MV-4-11 (cell line): ENCODE measurements at regions not wholly inside any gene's neighbourhood (a gene's known extent, or its start where the extent isn't known, plus 50 kb on each side); places are given as distances from the start of the nearest gene placed in this dataset.

Experiments used
- DNase-seq: peaks from one replicate; lab custom pipeline; 2025; lab: John Stamatoyannopoulos, UW

DNA sequence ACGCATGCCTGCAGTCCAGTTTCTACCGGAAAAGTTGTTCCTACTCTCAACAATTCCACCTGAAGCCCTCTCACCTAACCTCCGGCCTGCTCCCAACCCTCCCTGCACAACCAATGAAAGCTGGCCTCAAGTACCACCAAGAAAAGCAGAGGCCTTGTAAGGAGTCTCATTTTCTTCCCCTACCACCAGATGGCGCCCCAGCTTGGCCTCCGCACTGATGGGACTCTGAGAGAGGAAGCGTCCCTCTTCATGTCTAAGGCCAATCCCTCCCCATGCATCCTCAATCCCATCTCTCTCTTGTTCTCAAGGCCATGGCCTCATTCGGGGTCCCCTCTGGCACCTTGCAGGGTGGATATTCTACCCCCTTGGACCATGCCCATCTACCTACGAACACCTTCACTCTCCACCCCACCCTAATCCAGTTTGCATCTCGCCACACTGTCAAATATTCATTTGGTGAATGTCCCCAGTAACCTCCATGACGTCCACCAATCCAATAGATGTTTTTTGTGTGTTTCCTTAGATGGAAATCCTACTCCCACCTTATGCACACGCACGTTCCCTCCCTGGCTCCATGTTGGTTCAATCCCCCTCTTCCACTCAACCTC, 412.8 kb downstream of the ZNF536 start:
- peak; percentile 75 for DNase-seq

DNA sequence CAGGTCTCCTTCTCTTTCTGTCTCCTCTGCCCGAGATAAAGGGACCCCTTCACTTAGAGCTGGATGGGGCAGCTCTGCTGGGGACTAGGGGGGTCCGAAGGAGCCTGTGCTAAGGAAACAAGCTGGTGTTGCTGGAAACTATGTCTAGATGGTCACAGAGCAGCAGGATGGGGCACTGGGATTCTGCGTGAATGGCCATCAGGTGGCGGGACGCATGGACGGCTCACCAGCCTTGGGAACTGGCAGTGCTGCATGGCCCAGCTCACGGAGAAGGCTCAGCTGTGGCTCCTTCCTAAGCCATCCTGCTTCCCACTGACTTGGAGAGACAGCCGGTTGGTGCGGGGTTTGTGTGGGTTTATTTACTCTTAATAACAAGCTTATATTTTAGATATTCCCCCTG, 411.8 kb downstream of the ZNF536 start:
- DNase-seq = no peak

DNA sequence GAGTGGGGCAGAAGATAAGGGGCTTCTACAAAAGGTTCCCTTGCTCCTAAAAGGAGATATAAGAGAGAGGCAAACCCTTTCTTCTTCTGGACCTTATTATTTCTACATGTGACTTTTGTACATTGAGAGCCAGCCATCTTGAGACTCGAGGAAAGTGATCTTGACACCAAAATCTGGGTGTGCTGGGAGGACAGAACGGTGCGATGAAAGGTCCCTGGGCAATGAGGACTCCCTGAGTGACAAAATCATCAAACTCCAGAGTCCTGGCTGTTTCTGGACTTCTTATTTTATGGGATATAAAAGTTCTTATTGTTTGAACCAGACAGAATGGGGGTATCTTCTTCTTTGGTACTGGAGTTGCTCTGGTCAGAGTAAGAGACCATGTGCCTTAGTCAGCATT, 411.0 kb downstream of the ZNF536 start:
- DNase-seq = no peak

DNA sequence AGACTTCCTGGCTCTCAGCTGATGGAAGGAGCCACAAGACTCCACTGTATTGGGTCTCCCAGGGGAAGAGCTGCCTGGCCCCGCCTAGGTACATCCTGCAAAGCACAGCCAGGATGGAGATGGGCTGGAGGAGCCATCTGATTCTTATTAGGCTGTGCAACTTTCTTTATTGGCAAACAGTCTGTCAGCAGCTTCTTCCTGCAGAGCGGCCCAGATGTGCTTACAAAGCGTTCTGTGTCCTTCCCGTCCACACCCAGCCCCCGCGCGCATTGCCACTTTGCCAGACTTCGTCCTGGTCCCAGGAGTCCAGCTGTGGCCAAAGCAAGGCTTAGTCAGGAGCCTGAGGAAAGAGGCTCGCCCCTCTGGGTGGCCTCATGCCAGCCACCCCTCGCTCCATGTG, 409.3 kb downstream of the ZNF536 start:
- no peak for DNase-seq

DNA sequence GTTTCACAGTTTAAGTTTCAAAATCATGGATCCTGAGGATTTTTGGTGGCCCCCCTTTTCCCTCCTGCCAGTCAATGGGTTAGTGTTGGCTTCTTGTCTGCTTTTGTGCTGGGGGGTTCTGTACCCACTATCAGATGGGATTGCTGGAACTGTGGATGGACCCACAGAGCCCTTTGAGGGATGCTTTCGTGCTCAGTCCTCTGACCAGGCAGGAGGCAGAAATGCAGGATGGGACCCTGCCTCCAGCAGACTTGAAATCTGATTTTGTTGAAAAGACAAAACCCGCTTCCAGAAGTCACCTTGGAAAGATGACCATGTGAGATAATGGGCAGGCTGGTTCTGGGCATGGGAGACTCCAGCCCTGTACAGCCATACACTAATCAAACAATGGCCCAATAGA, 408.9 kb downstream of the ZNF536 start:
- DNase-seq = no peak

DNA sequence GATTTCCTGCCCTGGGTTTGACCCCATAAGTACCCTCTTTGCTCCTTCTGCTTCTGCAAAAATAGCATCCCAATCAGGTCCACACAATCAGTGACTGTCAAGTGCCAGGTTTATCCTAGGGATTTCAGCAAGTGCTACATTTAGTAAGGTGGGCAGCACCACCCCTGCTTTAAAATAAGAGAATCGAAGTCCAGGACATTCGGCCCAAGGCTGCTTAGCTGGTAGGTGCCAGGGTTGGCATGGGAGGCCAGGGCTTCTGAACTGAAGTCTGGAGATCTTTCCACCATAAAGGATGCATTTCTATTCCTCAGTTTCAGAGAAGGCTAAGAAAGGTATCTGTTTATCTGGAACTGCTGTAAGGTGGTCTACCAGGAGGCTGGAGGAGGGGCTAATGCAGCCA, 408.3 kb downstream of the ZNF536 start:
- DNase-seq = no peak

DNA sequence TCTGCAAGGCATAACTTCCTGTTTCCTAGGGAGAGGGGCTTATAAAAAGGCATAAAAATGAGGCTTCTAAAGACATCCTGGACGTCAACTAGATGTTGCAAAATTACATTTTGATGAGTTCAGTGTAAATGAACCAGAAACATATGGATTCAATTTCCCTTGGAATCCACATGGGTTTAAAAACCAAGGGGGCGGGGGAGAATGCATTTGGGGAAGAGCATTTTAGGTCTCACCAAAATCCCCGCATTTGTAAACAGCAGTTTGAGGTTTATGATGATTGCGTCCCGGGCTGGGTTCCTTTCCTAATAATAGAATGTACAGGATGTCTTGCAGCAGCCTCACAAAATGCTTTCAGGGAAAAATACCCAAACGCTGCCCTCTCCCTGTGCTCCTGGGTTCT, 407.8 kb downstream of the ZNF536 start:
- DNase-seq = no peak

DNA sequence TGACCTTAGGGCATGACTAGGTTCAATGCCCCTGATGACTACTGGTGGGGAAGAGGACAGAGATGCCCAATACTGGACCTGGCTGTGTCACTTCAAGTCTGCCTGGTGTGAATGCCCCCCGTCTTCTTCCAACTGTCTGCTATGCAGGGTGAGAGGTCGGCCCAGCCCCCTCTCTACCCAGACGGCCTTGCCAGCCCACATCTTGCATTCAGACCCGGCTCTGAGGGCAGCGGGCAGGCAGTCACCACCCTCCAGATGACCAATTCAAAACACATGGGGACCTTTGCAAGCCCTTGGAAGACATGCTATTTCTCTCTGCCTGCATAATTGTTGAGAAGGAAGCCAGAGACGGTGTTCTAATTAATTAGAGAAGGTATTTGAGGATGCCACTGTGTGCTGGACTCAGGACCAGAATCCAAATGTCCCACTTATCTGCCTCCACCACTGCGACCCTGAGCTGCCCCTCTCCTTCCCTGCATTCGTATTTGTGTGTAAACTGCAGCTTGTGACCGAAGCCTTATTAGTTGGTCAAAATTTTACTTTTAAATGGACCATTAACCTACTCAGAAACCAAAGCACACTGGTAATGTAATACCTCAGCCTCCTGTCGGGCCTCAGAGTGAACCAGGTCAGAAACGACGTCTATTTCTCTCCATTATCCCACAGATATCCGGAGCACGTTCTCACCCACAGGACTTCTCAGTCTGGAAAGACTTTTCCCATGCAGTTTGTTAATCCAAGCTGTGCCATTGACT, 407.0 kb downstream of the ZNF536 start:
- no peak for DNase-seq

DNA sequence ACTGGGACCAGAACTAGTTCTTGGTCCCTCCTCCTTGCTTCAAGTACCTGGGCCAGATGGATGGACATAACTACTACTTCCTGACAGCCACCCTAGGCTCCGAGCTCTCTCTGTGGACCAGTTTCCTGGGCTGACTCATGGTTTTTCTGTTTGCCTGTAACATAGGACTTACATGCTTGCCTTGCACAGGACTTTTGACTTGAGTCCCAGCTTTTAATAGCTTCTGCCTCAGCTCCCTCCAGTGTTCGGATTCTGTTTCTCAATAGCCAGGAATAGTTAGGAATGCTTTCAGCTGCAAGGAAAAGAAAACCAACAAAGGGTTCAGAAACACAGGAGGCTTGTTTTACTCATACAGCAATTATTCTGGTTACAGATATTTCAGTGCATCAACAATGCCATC, 405.9 kb downstream of the ZNF536 start:
- DNase-seq = no peak

DNA sequence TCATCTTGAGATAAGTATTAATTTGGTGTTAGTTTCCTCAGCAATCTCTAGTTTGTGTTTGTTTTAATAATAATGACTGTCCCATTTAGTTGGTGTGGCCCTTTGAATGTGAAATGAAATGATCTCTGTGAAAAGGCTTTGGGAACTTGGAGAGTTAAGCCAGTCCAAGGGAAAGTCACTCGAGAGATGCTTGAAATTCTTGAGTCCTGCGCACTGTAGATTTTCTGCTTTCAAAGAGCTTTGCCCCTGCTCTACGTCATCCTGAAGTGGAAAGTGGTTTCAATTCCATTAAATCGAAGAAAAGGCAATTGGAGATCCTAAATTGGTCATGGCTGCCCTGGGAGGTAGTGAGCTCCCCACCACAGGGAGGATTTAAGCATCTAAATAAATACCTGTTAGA, 403.8 kb downstream of the ZNF536 start:
- no peak for DNase-seq

DNA sequence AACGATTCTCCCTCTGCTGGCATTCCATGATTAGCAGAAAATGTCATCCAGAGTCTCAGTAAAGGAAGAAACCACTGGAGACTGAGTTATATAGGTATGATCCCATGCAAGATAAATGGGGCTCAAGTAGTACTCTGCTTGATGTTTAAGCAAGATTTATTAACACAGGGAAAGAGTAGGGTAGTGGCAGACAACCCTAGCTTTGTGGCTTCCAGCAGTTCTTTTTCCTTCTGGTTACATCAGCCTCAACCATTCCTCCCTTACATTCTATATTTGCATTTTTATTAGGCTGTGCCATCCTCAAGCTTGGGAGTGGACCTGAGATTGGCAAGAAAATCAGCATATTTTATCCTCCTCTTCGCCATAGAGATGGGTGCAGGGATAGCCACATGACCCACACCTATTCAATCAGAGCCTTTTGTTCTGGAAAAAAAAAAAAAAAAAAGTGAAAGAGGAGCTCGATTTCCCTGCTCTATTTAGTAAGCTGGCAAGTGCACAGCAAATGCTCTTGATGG, 402.1 kb downstream of the ZNF536 start:
- no peak for DNase-seq

DNA sequence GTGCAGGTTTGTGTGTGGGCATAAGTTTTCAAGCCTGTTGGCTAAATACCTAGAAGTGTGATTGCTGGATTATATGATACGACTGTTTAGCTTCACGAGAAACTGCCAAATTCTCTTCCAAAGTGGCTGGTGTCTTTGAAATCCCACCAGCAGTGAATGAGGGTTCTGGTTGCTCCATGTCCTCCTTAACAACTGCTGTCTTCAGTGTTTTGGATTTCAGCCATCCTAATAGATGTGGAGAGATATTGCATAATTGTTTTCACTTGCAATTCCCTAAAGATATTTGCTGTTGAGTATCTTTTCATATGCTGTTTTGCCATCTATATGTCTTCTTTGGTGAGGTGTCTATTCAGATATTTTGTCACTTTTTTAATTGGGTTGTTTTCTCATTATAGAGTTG, 390.5 kb downstream of the ZNF536 start:
- no peak for DNase-seq

DNA sequence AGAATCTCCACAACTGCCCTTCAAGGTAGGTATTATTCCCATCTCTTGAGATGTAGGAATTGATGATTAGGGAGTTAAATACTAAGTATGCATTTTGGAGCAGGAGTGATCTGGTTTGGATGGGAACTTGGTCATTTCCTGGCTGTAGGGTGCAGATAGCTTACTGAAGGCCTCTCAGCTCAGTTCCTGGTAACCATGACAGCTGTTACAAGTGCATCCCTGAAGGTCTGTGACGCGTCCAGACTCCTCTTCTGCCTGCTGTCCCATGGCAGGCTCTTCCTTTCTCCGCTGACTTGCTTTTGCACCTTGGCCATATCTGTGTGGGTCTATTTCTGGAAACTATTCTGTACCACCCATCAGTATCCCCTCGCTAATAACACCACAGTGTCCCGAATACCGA, 387.8 kb downstream of the ZNF536 start:
- no peak for DNase-seq

DNA sequence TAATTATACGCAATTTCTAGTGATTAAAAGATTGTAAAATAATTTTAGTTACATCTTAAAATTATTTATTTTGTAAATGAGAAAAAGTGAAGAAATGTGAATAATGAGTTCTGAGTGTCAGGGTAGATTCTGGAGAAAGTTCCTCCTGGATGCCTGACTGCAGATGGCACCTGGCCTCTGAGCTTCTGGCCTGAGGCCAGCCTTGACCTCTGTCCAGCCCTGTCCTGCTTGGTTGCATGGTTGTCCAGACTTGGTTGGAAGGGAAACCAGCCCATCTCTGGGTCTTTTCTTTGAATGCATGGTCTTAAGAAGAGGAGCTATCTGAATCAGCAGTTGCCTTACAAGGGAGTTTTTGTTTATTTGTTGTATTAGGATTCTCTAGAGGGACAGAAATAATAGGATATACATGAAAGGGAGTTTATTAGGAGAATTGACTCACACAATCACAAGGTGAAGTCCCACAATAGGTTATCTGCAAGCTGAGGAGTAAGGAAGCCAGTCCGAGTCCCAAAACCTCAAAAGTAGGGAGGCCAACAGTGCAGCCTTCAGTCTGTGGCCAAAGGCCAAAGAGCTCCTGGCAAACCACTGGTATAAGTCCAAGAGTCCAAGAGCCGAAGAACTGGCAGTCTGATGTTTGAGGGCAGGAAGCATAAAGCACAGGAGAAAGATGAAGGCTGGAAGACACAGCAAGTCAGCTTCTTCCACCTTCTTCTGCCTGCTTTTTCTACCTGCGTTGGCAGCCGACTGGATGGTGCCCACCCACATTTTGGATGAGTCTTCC, 385.8 kb downstream of the ZNF536 start:
- DNase-seq = no peak

DNA sequence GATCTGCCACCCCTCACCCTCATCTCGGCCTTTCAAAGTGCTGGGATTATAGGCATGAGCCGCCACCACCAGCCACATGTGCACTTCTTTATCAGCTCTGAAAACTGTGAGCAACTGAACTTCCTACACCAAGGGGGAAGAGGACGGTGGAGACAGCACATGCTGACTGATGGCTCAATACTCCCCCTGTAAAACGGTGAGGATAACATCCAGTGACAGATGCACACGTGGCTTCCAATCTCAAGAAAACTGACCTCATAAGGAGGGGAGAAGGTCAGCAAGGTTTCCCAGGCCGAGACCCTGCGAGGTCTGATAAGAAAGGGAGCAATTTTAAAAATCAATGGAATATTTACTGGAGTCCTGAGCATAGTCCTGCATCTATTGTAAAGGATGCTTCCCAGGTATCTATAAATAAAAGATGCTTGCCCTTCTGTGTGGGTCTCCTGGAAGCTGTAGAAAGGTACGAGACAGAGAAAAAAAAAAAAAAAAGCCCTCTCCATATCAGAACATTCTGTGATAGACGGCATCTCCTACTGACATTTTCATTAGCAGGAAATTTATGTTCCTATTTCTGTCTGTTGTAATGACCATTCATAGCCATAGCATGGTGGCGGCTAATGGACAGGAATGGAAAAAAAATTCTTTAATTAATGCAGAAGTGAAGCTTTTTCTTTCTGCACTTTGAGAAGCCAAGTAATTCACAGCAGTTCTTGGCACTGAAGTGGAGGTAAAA, 385.1 kb downstream of the ZNF536 start:
- DNase-seq = no peak

DNA sequence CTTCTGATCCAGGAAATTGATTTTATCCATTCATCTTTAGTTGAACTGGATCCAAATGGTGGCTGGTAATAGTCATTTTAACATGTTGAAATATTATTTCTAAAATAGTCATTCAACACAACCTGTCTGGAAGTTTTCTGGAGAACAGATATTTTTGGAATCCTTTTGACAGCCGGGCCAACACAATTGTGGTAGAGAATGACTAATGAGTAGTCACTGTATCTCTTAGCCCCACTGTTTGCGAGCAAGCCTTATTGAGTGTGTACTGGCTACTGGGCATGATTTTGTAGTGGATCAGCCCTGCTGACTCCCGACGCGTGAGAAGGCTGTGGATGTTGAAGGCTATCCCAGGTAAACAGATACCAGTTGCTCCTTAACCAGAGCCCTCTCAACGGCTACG, 383.4 kb downstream of the ZNF536 start:
- no peak for DNase-seq

DNA sequence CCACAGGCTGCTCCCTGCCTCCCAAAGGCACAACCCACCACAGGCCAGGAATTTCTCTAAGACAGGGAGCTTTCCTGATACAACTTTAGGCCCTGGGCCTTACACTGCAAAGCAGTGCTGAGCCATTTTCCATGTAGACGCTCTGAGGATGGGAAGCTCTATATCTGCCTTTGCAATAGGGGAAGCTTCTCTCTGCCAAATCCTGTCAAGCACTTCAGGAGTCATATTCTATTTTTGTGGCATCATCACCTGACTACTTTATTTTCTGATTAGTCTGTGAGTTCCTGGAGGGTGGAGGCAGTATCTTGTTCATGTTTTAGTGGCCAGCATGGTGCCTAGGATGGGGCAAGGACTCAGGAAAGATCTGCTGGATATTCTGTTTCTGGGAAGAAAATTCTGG, 382.0 kb downstream of the ZNF536 start:
- DNase-seq = no peak

DNA sequence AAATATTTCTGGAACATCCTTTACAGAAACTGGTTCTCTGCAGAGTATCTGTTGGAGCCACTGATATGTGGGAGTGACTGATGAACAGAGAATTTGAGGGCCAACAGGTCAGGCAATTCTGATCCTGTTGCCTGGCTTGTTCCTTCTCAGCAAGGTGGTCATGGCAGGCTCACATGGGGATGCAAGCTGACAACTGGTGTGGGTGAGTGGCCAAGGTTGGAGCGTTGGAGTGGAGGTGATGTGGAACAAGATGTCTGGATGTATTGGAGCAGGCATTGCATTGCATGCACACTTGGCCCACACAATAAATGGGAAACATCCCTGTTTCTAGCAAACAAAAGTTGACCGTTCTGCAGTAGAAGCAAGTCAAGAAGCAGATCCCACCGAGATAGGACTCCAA, 380.7 kb downstream of the ZNF536 start:
- no peak for DNase-seq

DNA sequence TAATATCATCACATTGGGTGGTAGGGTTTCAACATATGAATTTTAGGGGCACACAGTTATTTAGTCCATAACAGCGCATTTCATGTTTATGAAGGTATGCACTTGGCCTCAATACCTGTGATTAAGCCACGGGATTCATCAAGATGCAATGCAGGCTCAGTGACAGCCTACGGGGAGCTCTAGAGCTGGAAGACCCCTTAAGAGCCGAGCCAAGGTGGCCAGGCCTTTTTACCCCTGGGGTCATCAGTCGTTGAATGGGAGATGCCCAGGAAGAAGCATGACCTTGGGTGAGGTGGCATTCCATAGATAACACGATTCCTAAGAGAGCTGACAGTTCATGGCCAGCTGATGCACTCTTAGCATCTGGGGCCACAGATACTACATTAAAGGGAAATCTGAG, 380.0 kb downstream of the ZNF536 start:
- no peak for DNase-seq

DNA sequence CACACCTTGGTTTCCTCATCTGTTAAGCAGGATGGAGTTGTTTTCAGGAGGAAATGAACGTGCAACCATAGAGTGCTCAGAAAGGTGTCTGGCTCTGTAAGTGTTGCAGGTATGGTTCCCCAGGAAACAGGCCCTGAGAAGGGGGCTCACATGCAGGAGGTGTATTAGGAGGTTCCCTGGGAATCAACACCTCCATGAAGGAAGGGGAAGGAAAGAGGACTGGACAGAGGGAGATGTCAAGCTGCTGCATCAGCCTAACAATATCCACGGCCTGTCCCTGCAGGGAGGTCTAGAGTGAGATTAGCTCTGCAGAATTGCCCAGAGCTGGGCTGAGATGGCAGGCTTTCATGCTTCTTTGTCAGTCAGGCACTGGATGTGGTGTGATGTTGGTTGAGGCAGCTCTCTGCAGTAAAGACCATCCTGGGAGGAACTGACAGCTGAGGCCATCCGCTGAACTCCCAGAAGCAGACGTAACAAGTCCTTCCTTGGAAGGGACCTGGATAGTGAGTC, 373.3 kb downstream of the ZNF536 start:
- DNase-seq = no peak

DNA sequence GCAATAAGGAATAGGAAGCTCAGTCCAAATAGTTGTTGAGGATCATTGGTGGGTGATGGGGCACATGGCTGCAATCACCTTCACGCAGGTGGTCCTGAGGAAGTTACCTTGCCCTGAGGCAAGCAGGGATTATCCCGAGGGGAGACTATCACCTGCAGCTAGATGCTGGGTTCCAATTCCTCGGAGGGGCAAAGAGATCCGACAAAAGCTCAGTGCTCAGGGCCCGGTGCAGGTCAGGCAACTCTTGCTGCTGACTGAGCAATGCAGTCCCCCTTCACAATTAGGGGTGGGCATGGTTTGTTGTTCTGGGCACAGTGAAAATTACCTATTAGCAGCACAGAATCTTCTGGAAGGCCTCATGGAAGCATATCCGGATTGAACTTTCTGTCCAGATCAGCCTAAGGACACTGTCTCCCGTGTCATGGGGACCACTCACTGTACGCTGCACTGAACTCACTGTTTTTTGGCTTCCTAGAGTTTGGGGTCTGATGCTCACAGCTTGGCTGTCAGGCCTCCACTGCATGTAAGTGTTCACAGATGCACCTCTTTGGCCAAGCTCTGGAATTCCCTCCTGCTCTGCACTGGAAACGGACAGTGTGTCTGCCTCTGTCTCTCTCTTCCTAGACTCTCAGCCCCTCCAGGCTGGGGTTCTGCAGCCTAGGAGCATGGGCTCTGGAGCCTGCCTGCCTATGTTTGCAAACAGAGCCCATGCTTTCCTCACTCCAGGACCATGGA, 372.7 kb downstream of the ZNF536 start:
- DNase-seq = no peak
